Right lobe of liver (tissue), 4 donors: ENCODE measurements at regions not wholly inside any gene's neighbourhood (a gene's known extent, or its start where the extent isn't known, plus 50 kb on each side); places are given as distances from the start of the nearest gene placed in this dataset.

Source experiments
- POLR2A ChIP-seq: fragments of 450-650 bp; IDR thresholded peaks from one replicate; pipeline ENCODE4 v1.6.1; 2017; ENCODE audit warnings: antibody characterized with exemption, mild to moderate bottlenecking
- TF ChIP-seq, protein P1 (sequence below), 4 donors: fragments of 200-600 bp in 3 of 4; fragments of 450-650 bp in 1 of 4; IDR thresholded peaks; one replicate each; pipeline versions ENCODE4 v1.5.1 to v1.8.0; 2016 to 2022; ENCODE audit warnings: antibody characterized with exemption in 4 of 4, mild to moderate bottlenecking in 2 of 4
- donor health status: DM: no; HTN: no; CAD: no.
- donor health status: DM: no; HTN: no; CAD: no.
- donor health status: DM: no; HTN: yes; CAD: no.

- TF ChIP-seq, protein P1, sequence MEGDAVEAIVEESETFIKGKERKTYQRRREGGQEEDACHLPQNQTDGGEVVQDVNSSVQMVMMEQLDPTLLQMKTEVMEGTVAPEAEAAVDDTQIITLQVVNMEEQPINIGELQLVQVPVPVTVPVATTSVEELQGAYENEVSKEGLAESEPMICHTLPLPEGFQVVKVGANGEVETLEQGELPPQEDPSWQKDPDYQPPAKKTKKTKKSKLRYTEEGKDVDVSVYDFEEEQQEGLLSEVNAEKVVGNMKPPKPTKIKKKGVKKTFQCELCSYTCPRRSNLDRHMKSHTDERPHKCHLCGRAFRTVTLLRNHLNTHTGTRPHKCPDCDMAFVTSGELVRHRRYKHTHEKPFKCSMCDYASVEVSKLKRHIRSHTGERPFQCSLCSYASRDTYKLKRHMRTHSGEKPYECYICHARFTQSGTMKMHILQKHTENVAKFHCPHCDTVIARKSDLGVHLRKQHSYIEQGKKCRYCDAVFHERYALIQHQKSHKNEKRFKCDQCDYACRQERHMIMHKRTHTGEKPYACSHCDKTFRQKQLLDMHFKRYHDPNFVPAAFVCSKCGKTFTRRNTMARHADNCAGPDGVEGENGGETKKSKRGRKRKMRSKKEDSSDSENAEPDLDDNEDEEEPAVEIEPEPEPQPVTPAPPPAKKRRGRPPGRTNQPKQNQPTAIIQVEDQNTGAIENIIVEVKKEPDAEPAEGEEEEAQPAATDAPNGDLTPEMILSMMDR (IDR thresholded peaks at IDR 0.05), result no peak
- TF ChIP-seq POLR2A, result no peak
These were observed 270.7 kb upstream of the TRPC7 start for GRCh38 chr5:136636001-136636400.
